Osteoblast (primary cell): ENCODE measurements at regions not wholly inside any gene's neighbourhood (a gene's known extent, or its start where the extent isn't known, plus 50 kb on each side); places are given as distances from the start of the nearest gene placed in this dataset.
A peak's percentile ranks its signal among the peaks of the same experiment; 100 is the strongest.
"Not testable (repeated sequence)": the region's sequence is repeated elsewhere in the genome, so short reads cannot be mapped to it uniquely, and the experiment has no call there.

Experiments
- DNase-seq: peaks from one replicate; pipeline ENCODE4 v3.0.0; 2011; ENCODE audit warnings: low spot score, mixed read lengths; ENCODE audit not compliant: insufficient read length; ENCODE audit errors: missing footprints
- H2AFZ ChIP-seq: 2 replicates; pipeline ENCODE4 v1.6.0; 2011; ENCODE audit warnings: mild to moderate bottlenecking, low read length
- H3K27ac ChIP-seq: 2 replicates; pipeline ENCODE4 v1.5.1; 2011; ENCODE audit warnings: mild to moderate bottlenecking, low read depth, low read length, moderate library complexity
- H3K27me3 ChIP-seq: 2 replicates; pipeline ENCODE4 v1.6.0; 2012; ENCODE audit warnings: mild to moderate bottlenecking, control low read depth, inconsistent platforms, low read length, moderate library complexity; ENCODE audit not compliant: insufficient read depth
- H3K36me3 ChIP-seq: 2 replicates; pipeline ENCODE4 v1.5.1; 2011; ENCODE audit warnings: mild to moderate bottlenecking, low read length, control low read depth, moderate library complexity; ENCODE audit not compliant: insufficient read depth
- H3K4me1 ChIP-seq: 2 replicates; pipeline ENCODE4 v1.5.1; 2011; ENCODE audit warnings: mild to moderate bottlenecking, low read length, control low read depth, moderate library complexity; ENCODE audit not compliant: insufficient read depth
- H3K4me2 ChIP-seq: 2 replicates; pipeline ENCODE4 v1.6.0; 2011; ENCODE audit warnings: mild to moderate bottlenecking, low read length; ENCODE audit not compliant: insufficient read depth
- H3K4me3 ChIP-seq: fragments of 200-600 bp; sonication (generic); 3 replicates; pipeline ENCODE4 v1.5.1; 2012; ENCODE audit warnings: mild to moderate bottlenecking, low read length, inconsistent platforms; ENCODE audit not compliant: insufficient read depth
- H3K79me2 ChIP-seq: 2 replicates; pipeline ENCODE4 v1.6.0; 2012; ENCODE audit warnings: mild to moderate bottlenecking, low read length, control low read depth, inconsistent platforms; ENCODE audit not compliant: insufficient read depth
- H3K9me3 ChIP-seq: 2 replicates; pipeline ENCODE4 v1.5.1; 2011; ENCODE audit warnings: low read depth, low read length, control low read depth
- H4K20me1 ChIP-seq: 2 replicates; pipeline ENCODE4 v1.6.0; 2012; ENCODE audit warnings: mild to moderate bottlenecking, low read length, control low read depth; ENCODE audit not compliant: insufficient read depth
- CTCF ChIP-seq: IDR thresholded peaks from 2 replicates; pipeline ENCODE4 v1.5.1; 2011; ENCODE audit warnings: mild to moderate bottlenecking, low read depth, low read length, moderate library complexity; ENCODE audit errors: extremely low read depth

GRCh38 chr4:66475596-66475995 lies 805.3 kb upstream of the EPHA5 start:
- DNase-seq = no peak
- H3K4me3 ChIP-seq = no peak overlapping the region

GRCh38 chr4:66465111-66465510 lies 794.8 kb upstream of the EPHA5 start:
- H4K20me1 ChIP-seq = no peaks in the 10 kb centered on the region
- no peaks in the 10 kb centered on the region for H3K27me3 ChIP-seq
- no peaks in the 10 kb centered on the region for H3K79me2 ChIP-seq
- no peak overlapping the region for H3K27ac ChIP-seq
- H3K9me3 ChIP-seq = no peaks in the 10 kb centered on the region
- no peaks in the 10 kb centered on the region for H3K4me1 ChIP-seq
- H3K4me2 ChIP-seq = no peak overlapping the region
- DNase-seq = peak; percentile 70
- no peak for TF ChIP-seq CTCF
- no peak overlapping the region for H3K4me3 ChIP-seq
- H3K36me3 ChIP-seq = no peaks in the 10 kb centered on the region
- H2AFZ ChIP-seq = no peak overlapping the region

More at GRCh38 chr4:66475596-66475995, 805.3 kb upstream of the EPHA5 start:
- H3K4me1 ChIP-seq = no peaks in the 10 kb centered on the region
- H2AFZ ChIP-seq = peak overlapping the region; percentile 65
- no peaks in the 10 kb centered on the region for H3K9me3 ChIP-seq
- H3K79me2 ChIP-seq = no peaks in the 10 kb centered on the region
- TF ChIP-seq CTCF = no peak
- no peak overlapping the region for H3K4me2 ChIP-seq
- no peaks in the 10 kb centered on the region for H4K20me1 ChIP-seq
- no peak overlapping the region for H3K27ac ChIP-seq
- H3K27me3 ChIP-seq = no peaks in the 10 kb centered on the region
- no peaks in the 10 kb centered on the region for H3K36me3 ChIP-seq

- not testable (repeated sequence) for H3K9me3 ChIP-seq, H3K27ac ChIP-seq, H3K4me1 ChIP-seq, H3K4me2 ChIP-seq, H2AFZ ChIP-seq, H4K20me1 ChIP-seq, H3K4me3 ChIP-seq, H3K79me2 ChIP-seq, H3K36me3 ChIP-seq, DNase-seq, H3K27me3 ChIP-seq
Measured at GRCh38 chr4:66462890-66463289, 792.6 kb upstream of the EPHA5 start.

GRCh38 chr4:66451741-66452140 lies 781.5 kb upstream of the EPHA5 start:
- no peak for TF ChIP-seq CTCF
- H3K4me3 ChIP-seq = no peak overlapping the region

GRCh38 chr4:66443008-66443407 lies 772.7 kb upstream of the EPHA5 start:
- no peak for TF ChIP-seq CTCF
- DNase-seq = no peak
- no peaks in the 10 kb centered on the region for H3K36me3 ChIP-seq
- no peak overlapping the region for H3K4me2 ChIP-seq
- no peaks in the 10 kb centered on the region for H3K27me3 ChIP-seq
- H4K20me1 ChIP-seq = no peaks in the 10 kb centered on the region
- no peaks in the 10 kb centered on the region for H3K9me3 ChIP-seq
- H3K4me1 ChIP-seq = no peaks in the 10 kb centered on the region
- H2AFZ ChIP-seq = no peak overlapping the region
- H3K27ac ChIP-seq = no peak overlapping the region
- no peak overlapping the region for H3K4me3 ChIP-seq
- no peaks in the 10 kb centered on the region for H3K79me2 ChIP-seq

More at GRCh38 chr4:66451741-66452140, 781.5 kb upstream of the EPHA5 start:
- no peaks in the 10 kb centered on the region for H3K4me1 ChIP-seq
- DNase-seq = no peak
- no peak overlapping the region for H2AFZ ChIP-seq
- no peak overlapping the region for H3K4me2 ChIP-seq
- H3K79me2 ChIP-seq = no peaks in the 10 kb centered on the region
- H3K9me3 ChIP-seq = no peaks in the 10 kb centered on the region
- H3K36me3 ChIP-seq = no peaks in the 10 kb centered on the region
- no peak overlapping the region for H3K27ac ChIP-seq
- no peaks in the 10 kb centered on the region for H4K20me1 ChIP-seq
- no peaks in the 10 kb centered on the region for H3K27me3 ChIP-seq
